ENCODE measurements at regions not wholly inside any gene's neighbourhood (a gene's known extent, or its start where the extent isn't known, plus 50 kb on each side); places are given as distances from the start of the nearest gene placed in this dataset.

DNA sequence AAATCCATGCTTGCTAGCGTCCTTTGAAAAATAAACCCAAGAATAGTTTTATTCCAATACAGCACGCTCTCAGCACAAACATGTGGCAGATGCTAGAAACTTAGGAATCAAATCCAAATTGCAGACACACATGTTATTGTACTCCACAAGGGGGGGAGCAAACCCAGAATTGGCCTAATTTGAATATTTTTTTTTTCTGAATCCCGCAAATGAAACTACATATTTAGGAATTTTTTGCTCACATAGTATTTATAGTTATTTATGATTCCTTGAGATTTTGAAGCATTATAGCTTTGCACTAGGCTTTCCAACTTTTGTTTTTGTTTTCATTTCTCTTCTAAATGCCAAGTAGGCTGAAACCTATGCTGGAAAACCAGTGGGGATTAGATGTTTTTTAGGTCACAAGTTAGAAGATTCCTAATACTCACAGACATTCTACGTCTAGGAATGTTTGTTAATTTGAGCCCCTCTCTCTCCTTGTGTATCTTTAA, 59.3 kb upstream of the CDH11 start:
- TF ChIP-seq, protein P1, sequence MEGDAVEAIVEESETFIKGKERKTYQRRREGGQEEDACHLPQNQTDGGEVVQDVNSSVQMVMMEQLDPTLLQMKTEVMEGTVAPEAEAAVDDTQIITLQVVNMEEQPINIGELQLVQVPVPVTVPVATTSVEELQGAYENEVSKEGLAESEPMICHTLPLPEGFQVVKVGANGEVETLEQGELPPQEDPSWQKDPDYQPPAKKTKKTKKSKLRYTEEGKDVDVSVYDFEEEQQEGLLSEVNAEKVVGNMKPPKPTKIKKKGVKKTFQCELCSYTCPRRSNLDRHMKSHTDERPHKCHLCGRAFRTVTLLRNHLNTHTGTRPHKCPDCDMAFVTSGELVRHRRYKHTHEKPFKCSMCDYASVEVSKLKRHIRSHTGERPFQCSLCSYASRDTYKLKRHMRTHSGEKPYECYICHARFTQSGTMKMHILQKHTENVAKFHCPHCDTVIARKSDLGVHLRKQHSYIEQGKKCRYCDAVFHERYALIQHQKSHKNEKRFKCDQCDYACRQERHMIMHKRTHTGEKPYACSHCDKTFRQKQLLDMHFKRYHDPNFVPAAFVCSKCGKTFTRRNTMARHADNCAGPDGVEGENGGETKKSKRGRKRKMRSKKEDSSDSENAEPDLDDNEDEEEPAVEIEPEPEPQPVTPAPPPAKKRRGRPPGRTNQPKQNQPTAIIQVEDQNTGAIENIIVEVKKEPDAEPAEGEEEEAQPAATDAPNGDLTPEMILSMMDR (conservative IDR thresholded peaks at IDR 0.05; ENCODE audit: low read depth, low read length) = no peak
- TF ChIP-seq EZH2 (IDR thresholded peaks at IDR 0.05; ENCODE audit: low read length, unreplicated experiment) = no peak
